PC-9 (cell line): ENCODE measurements at regions not wholly inside any gene's neighbourhood (a gene's known extent, or its start where the extent isn't known, plus 50 kb on each side); places are given as distances from the start of the nearest gene placed in this dataset.

Source experiments
- EZH2 ChIP-seq: fragments of 200-600 bp; sonication (generic); IDR thresholded peaks from 2 replicates; pipeline ENCODE4 v1.8.0; 2017; ENCODE audit warnings: antibody characterized with exemption, low read depth
- TF ChIP-seq, protein P1 (sequence below): fragments of 200-600 bp; sonication (generic); conservative IDR thresholded peaks from 2 replicates; pipeline ENCODE4 v1.6.1; 2017; ENCODE audit warnings: mixed run types, antibody characterized with exemption, mild to moderate bottlenecking, moderate library complexity

DNA sequence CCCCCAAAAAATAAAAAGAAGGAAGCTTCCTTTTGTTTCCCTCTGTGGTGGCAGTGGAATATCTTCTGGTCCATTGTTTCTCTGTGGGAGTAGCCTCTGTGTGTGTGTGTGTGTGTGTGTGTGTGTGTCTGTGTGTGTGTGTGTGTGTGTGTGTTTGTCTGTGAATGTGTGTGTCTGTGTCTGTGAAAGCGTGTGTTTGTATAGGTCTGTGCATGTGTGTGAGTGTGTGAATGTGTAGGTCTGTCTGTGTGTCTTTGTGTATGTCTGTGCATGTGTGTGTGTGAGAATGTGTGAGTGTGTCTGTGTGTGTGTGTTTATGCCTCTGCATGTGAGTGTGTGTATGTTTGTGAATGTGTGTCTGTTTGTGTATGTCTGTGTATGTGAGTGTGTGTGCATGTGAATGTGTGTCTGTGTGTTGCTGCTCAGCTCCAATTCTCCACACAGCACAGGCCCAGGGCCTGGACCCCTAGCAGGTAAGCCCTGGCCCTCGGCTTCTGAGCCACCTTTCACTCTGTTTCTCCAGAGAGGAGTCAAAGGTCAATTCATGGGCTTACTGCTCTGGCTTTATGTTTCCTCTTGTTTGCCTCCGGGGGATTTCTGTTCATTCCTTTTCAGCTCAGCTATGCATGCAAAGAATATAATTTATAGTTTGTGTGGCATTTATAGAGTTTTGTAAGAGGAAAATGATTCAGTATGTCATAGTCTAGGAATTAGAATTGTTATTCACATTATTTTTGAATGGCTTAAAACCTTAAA, 89.8 kb downstream of the UCHL1 start:
- TF ChIP-seq, protein P1, sequence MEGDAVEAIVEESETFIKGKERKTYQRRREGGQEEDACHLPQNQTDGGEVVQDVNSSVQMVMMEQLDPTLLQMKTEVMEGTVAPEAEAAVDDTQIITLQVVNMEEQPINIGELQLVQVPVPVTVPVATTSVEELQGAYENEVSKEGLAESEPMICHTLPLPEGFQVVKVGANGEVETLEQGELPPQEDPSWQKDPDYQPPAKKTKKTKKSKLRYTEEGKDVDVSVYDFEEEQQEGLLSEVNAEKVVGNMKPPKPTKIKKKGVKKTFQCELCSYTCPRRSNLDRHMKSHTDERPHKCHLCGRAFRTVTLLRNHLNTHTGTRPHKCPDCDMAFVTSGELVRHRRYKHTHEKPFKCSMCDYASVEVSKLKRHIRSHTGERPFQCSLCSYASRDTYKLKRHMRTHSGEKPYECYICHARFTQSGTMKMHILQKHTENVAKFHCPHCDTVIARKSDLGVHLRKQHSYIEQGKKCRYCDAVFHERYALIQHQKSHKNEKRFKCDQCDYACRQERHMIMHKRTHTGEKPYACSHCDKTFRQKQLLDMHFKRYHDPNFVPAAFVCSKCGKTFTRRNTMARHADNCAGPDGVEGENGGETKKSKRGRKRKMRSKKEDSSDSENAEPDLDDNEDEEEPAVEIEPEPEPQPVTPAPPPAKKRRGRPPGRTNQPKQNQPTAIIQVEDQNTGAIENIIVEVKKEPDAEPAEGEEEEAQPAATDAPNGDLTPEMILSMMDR, result no peak
- TF ChIP-seq EZH2, result no peak
